NCI-H1417 (cell line): ENCODE measurements at regions not wholly inside any gene's neighbourhood (a gene's known extent, or its start where the extent isn't known, plus 50 kb on each side); places are given as distances from the start of the nearest gene placed in this dataset.

ENCODE experiments used
- DNase-seq, 3 experiments: peaks; one replicate each; lab custom pipeline; 2025; lab: John Stamatoyannopoulos, UW

DNA sequence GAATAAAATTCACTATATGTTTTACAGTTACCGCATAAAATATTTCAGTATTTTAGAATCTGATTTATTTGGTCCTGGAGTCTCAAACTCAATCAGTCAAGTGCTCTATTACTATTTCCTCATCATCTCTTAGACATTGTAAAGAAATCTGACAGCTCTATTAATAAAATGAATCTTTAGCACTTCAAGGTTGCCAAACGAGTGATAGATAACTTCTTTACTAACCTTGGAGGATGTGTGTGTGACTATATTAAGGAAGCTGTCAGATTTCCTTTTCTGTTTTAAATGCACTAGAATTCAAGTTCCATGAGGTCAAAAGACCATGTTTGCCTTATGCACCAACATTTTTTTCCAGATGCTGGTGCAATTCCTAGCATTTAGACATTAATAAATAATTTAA is 389.8 kb upstream of the AZI2 start:
- DNase-seq: no peak

- no peak for DNase-seq
Observed at GRCh38 chr3:28739647-28740046, 391.0 kb upstream of the AZI2 start.

- DNase-seq: no peak
Observed at GRCh38 chr3:28743271-28743670, 394.6 kb upstream of the AZI2 start.

DNA sequence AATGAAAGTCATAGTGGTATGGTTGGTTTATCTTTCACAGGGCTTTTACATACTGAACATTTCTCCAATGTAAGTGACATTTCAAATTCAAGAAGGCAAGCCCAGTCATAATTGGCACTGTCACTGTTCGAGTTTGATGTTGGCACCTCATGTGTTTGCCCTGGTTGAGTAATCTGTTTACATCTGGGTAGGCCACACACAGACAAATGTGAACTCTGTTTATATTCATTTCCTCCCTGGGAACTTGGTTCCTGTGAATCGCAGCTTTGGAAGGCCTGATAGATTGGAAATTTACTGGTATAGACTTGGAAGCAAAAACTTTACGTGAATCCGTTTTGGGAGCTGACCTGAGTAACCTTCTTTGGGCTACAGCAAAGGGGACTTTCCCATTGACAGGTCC is 395.2 kb upstream of the AZI2 start:
- DNase-seq: peak in 1 of 3 experiments; percentile 5

- no peak for DNase-seq
Observed at GRCh38 chr3:28745436-28745835, 396.8 kb upstream of the AZI2 start.

- DNase-seq: peak in 1 of 3 experiments; percentile 10
Observed at GRCh38 chr3:28745916-28746617, 397.4 kb upstream of the AZI2 start.

DNA sequence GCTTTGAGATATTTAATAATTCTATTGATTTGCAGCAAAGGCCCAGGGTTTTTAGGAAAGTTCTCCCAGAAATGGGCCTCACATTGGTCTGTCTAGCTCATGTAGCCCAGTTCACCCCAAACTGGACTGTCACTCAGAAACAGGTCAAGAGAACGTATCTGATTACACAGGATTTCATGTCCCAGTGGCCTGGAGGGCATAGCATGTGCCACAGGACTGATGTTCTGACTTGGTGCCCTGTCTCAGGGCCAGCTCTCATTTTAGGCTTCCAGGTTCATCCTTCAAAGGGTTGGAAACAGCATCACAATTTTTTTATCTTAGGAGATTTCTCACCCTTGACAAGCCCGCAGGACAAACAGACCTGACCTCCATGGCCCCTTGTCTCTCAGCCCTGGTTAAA is 398.4 kb upstream of the AZI2 start:
- no peak for DNase-seq

DNA sequence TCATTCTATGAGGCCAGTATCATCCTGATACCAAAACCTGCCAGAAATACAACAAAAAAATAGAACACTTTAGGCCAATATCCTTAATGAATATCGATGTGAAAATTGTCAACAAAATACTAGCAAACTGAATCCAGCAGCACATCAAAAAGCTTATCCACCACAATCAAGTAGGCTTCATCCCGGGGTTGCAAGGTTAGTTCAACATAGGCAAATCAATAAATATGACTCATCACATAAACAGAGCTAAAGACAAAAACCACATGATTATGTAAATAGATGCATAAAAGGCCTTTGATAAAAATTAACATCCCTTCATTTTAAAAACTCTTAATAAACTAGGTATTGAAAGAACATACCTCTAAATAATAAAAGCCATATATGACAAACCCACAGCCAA is 403.2 kb upstream of the AZI2 start:
- DNase-seq: no peak

- no peak for DNase-seq
Observed at GRCh38 chr3:28752290-28752689, 403.7 kb upstream of the AZI2 start.

- no peak for DNase-seq
Observed at GRCh38 chr3:28756056-28756455, 407.4 kb upstream of the AZI2 start.

- no peak for DNase-seq
Observed at GRCh38 chr3:28758115-28758514, 409.5 kb upstream of the AZI2 start.

DNA sequence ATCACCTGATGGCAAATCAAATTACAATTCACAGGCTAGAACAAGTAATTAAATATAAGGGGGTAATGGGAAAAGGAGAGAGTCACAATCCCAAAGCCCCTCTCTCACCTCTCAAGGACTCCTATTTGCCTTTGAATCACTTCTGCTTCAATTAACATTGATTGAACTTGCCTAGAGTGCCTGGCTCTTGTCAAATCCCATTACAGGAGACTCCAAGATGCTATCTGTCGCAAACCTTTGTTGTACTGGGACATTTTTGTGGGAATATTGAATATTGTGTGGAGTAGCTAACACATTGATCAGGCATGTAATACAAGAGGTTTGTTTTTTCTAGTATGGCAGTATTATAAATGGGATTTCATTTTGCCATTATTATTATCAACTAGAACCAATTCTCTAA is 412.8 kb upstream of the AZI2 start:
- no peak for DNase-seq

- DNase-seq: no peak
Observed at GRCh38 chr3:28765194-28765593, 416.6 kb upstream of the AZI2 start.

GRCh38 chr3:28768439-28768838 is 419.8 kb upstream of the AZI2 start:
- no peak for DNase-seq

DNA sequence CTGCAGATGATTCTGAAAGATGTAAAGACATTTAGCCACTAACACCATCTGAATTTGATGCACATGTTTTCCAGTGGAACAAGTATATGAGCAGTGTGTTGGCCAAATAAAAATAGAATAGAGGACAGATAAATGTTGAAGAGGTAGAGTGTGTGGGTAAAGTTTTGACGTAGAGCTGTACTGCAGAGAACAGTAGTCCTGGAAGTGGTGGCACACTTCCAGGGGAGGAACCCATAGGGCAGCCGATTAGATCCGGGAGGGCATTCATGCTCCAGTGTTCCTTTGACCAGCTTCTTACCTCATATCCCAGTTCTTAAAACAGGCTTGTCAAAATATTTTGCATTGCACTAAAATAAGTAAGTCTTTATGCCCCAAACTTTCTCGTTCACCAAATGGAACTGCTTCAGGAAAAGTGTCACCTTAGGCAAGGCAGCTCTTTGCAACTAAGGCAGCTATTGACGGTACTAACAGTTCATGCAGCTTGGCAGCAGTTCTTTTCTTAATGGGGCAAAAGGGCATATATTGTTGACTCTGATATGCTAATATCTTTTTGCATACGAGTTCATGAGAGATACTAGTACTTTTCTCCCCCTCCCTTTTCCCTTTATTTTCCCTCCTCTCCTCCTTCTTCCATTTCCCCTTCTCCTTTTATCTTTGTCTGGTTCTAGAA is 429.3 kb upstream of the AZI2 start:
- no peak for DNase-seq

DNA sequence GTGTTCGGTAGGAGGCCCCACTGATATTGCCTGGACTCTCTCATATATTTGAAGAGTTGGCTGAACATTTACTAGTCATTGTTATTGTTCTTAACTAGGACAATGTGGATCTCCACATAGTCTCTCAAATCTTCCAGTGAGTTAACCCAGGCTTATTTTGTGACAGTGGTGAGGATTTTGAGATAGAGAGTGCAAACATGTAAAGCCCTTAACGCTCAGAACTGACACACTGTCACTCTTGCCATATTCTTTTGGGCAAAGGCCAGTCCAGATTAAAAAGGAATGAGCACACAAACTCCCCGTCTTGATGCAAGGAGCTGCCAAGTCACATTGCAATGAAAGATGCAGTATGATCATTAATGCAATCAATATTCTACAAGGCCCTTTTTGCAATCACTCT is 431.9 kb upstream of the AZI2 start:
- DNase-seq: no peak

DNA sequence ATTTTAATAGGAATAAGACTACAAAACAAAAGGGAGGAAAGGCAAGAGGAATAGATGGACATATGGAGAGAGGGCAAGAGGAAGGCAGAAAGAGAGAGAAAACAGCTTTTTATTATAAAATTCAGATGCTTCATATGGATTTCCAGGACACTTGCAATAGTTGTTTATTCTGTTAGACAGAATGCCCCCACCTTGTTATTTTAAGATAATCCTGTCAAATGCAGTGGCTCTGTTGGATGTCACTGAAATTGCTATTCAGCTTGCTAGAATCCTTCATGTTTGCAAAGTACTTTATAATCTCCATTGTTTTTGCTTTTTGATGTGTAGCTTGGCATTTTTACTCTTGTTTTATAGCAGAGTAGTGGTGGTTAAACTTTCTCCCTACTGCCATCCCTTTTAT is 432.4 kb upstream of the AZI2 start:
- DNase-seq: no peak

DNA sequence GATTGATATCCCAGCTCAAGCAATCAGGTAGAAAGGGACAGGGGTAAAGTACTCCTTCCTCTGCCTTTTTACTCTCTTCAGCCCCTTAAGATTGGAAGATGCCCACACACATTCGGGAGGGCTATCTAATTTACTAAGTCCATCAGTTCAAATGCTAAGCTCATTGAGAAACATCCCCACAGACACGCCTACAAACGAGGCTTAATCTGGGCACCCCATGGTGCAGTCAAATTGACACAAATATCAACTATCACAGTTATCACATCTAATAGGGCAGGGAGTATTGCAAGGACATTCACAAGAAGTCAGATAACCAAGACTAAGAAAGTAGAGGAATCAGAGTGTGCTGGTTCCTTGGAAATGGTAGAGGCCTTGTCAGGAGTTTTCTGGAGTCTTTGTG is 437.8 kb upstream of the AZI2 start:
- no peak for DNase-seq

GRCh38 chr3:28788571-28788970 is 439.9 kb upstream of the AZI2 start:
- no peak for DNase-seq

DNA sequence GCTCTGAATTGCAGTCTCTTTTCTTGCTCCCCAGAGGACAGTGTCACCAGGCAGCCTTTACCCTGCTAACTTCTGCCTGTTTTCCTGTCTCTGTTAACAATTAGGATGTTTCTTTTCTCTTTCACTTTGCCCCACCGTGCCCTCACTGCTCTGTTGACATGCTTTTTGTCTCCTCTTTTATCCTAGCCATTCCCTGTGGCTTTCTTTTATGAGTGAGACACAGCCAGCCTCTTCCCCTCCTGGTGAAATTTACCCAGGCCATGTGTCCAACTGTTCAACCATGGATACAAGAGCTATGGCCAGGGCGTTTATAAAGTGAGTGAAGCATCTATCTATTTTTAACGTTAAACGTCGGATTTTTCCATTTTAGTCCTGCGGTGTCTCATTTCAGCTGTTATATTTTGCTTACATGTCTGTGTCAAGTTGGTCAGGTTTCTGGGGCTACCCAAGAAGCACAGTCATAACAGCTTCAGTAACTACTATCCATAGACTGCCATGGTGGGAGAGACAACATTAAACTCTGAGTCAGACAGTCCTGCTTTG is 443.2 kb upstream of the AZI2 start:
- peak in 1 of 3 experiments; percentile 35 for DNase-seq

- DNase-seq: no peak
Observed at GRCh38 chr3:28792604-28793003, 444.0 kb upstream of the AZI2 start.

DNA sequence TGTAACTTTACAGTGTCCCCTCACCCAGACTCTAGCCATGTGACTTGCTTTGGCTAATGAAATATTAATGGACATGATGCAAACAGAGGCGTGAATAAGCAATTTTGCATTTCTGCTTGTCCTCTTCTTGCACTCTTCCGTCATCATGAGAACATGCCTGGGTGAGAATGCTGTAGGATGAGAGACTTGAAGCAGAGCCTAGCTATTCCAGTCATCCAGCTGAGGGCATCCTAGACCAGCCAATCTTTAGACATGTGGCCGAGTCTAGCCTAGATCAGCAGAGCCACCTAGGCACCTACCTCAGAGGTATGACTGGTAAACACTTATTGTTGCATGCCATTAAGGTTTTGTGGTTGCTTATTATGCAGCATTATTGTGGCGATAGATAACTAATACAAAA is 450.5 kb upstream of the AZI2 start:
- DNase-seq: peak in 1 of 3 experiments; percentile 2

GRCh38 chr3:28800203-28800602 is 451.6 kb upstream of the AZI2 start:
- no peak for DNase-seq

GRCh38 chr3:28808068-28808467 is 459.4 kb upstream of the AZI2 start:
- no peak for DNase-seq
